HCT116 (cell line): ENCODE measurements at regions not wholly inside any gene's neighbourhood (a gene's known extent, or its start where the extent isn't known, plus 50 kb on each side); places are given as distances from the start of the nearest gene placed in this dataset.

Source experiments
- ATAC-seq: fragments of 200-7000 bp; cut with Tn5 transposase; 2 replicates; pipeline ENCODE4 v1.9.1; 2020; ENCODE audit warnings: mild to moderate bottlenecking, moderate library complexity
- BruUV-seq: library from RNA; stranded (reverse); fragments of 400-500 nt; replicated peaks from 2 replicates; lab custom pipeline; 2021; lab: Mats Ljungman, UMichigan
- CTCF ChIA-PET: fragments of 300-600 bp; sonication (Branson Sonifier 250); formaldehyde crosslinking; loops from one replicate; lab custom pipeline; 2021; ENCODE audit warnings: antibody characterized with exemption; lab: Charles Lee
- POLR2A ChIA-PET: fragments of 300-600, 350-600 bp; sonication (Branson Sonifier 250); formaldehyde crosslinking; loops from one replicate; lab custom pipeline; 2021; ENCODE audit warnings: antibody characterized with exemption; lab: Charles Lee
- RAD21 ChIA-PET, 2 experiments: fragments of 300-600 bp; sonication (Branson Sonifier 250); formaldehyde crosslinking; loops; one replicate each; lab custom pipeline; 2023; ENCODE audit warnings: low total read pairs in 2 of 2; ENCODE audit not compliant: uncharacterized antibody in 2 of 2, unreplicated experiment in 2 of 2, low non-redundant PET in 1 of 2; lab: Charles Lee
- DNase-seq: peaks from one replicate; pipeline ENCODE4 v3.0.0-alpha.2; 2010; ENCODE audit warnings: low read depth, low spot score
- H2AFZ ChIP-seq: fragments of 200-600 bp; shearing (Covaris generic), sonication (generic); 2 replicates; pipeline ENCODE4 v1.6.1; 2017; ENCODE audit warnings: low read depth, mixed run types, mixed read lengths, antibody characterized with exemption, low read length; ENCODE audit not compliant: poor library complexity, severe bottlenecking
- H3K27ac ChIP-seq: 2 replicates; pipeline ENCODE4 v1.5.1; 2012; ENCODE audit warnings: low read depth, low read length
- H3K27me3 ChIP-seq: fragments of 200-600 bp; sonication (generic); 2 replicates; pipeline ENCODE4 v1.6.1; 2016; ENCODE audit warnings: mixed run types, low read length, mixed read lengths; ENCODE audit not compliant: insufficient read depth
- H3K36me3 ChIP-seq, 2 experiments: fragments of 200-500 bp in 1 of 2; fragments of 200-600 bp in 1 of 2; sonication (Bioruptor generic) in 1 of 2; sonication (generic) in 1 of 2; 2 replicates each; pipeline versions ENCODE4 v1.5.1 to v1.6.1; 2014 to 2016; ENCODE audit warnings: low read length in 2 of 2, inconsistent platforms in 1 of 2, mixed read lengths in 1 of 2, mixed run types in 1 of 2; ENCODE audit not compliant: insufficient read depth in 2 of 2, control insufficient read depth in 1 of 2
- H3K4me1 ChIP-seq, 2 experiments: fragments of 200-600 bp in 1 of 2; sonication (generic) in 1 of 2; 2 replicates each; pipeline versions ENCODE4 v1.5.1 to v1.6.1; 2012 to 2017; ENCODE audit warnings: low read length in 2 of 2, inconsistent platforms in 1 of 2, mild to moderate bottlenecking in 1 of 2, mixed read lengths in 1 of 2, mixed run types in 1 of 2, moderate library complexity in 1 of 2; ENCODE audit not compliant: insufficient read depth in 2 of 2, control insufficient read depth in 1 of 2
- H3K4me2 ChIP-seq: fragments of 200-600 bp; sonication (generic); 2 replicates; pipeline ENCODE4 v1.6.1; 2017; ENCODE audit warnings: mixed run types, low read length, mixed read lengths
- H3K4me3 ChIP-seq, 2 experiments: fragments of 200-600 bp in 1 of 2; sonication (generic) in 1 of 2; replicated peaks in 1 of 2; 2 replicates each; pipeline ENCODE4 v1.5.1; 2011 to 2016; ENCODE audit warnings: low read length in 2 of 2, control low read depth in 1 of 2, low read depth in 1 of 2, mild to moderate bottlenecking in 1 of 2, mixed read lengths in 1 of 2, mixed run types in 1 of 2
- H3K79me2 ChIP-seq: fragments of 200-600 bp; sonication (generic); 2 replicates; pipeline ENCODE4 v1.6.1; 2017; ENCODE audit warnings: mild to moderate bottlenecking, mixed run types, low read length, moderate library complexity, mixed read lengths; ENCODE audit not compliant: insufficient read depth
- H3K9ac ChIP-seq: fragments of 200-600 bp; sonication (generic); 2 replicates; pipeline ENCODE4 v1.6.1; 2016; ENCODE audit warnings: low read length, mixed read lengths
- H3K9me2 ChIP-seq: fragments of 200-600 bp; sonication (generic), shearing (Covaris generic); 2 replicates; pipeline ENCODE4 v1.6.1; 2017; ENCODE audit warnings: mixed run types, mild to moderate bottlenecking, moderate library complexity; ENCODE audit not compliant: insufficient read depth
- H3K9me3 ChIP-seq, 2 experiments: fragments of 200-500 bp in 1 of 2; fragments of 200-600 bp in 1 of 2; sonication (Bioruptor generic) in 1 of 2; sonication (generic) in 1 of 2; 2 replicates each; pipeline ENCODE4 v1.6.1; 2014 to 2017; ENCODE audit warnings: low read length in 2 of 2, mixed read lengths in 2 of 2, inconsistent platforms in 1 of 2, low read depth in 1 of 2, mild to moderate bottlenecking in 1 of 2, mixed run types in 1 of 2, moderate library complexity in 1 of 2; ENCODE audit not compliant: control insufficient read depth in 1 of 2, insufficient read depth in 1 of 2
- H4K20me1 ChIP-seq: fragments of 200-600 bp; sonication (generic), shearing (Covaris generic); 2 replicates; pipeline ENCODE4 v1.6.1; 2017; ENCODE audit warnings: mixed run types, mild to moderate bottlenecking, moderate library complexity; ENCODE audit not compliant: insufficient read depth
- ATF3 ChIP-seq: IDR thresholded peaks from 2 replicates; pipeline ENCODE4 v1.6.1; 2012
- CBX3 ChIP-seq: IDR thresholded peaks from 2 replicates; pipeline ENCODE4 v1.6.1; 2012; ENCODE audit warnings: low read depth
- CEBPB ChIP-seq: IDR thresholded peaks from 2 replicates; pipeline ENCODE4 v1.6.1; 2012; ENCODE audit warnings: low read depth
- CTCF ChIP-seq, 3 experiments: fragments of 200-600 bp in 1 of 3; sonication (generic) in 1 of 3; IDR thresholded peaks in 2 of 3; conservative IDR thresholded peaks in 1 of 3; 2 replicates each; pipeline ENCODE4 v1.5.1; 2012 to 2017; ENCODE audit warnings: low read depth in 2 of 3, low read length in 2 of 3, antibody characterized with exemption in 1 of 3, borderline replicate concordance in 1 of 3, control low read depth in 1 of 3, mild to moderate bottlenecking in 1 of 3, mixed read lengths in 1 of 3, mixed run types in 1 of 3, moderate library complexity in 1 of 3; ENCODE audit not compliant: insufficient read depth in 1 of 3
- ELF1 ChIP-seq: IDR thresholded peaks from 2 replicates; pipeline ENCODE4 v1.6.1; 2012; ENCODE audit warnings: low read depth, borderline replicate concordance
- EZH2 ChIP-seq: fragments of 200-600 bp; sonication (generic); IDR thresholded peaks from 2 replicates; pipeline ENCODE4 v1.6.1; 2017; ENCODE audit warnings: antibody characterized with exemption, mixed run types
- EZH2phosphoT487 ChIP-seq: fragments of 200-600 bp; IDR thresholded peaks from 2 replicates; pipeline ENCODE4 v1.6.1; 2018; ENCODE audit warnings: antibody characterized with exemption, borderline replicate concordance
- FOSL1 ChIP-seq: IDR thresholded peaks from 2 replicates; pipeline ENCODE4 v1.6.1; 2012; ENCODE audit warnings: low read depth
- JUND ChIP-seq: IDR thresholded peaks from 2 replicates; pipeline ENCODE4 v1.6.1; 2012
- POLR2AphosphoS5 ChIP-seq: IDR thresholded peaks from 2 replicates; pipeline ENCODE4 v1.6.1; 2011; ENCODE audit warnings: mild to moderate bottlenecking, low read depth, low read length, moderate library complexity
- RAD21 ChIP-seq: IDR thresholded peaks from 2 replicates; pipeline ENCODE4 v1.6.1; 2012; ENCODE audit warnings: low read depth, mild to moderate bottlenecking
- SIN3A ChIP-seq: IDR thresholded peaks from 2 replicates; pipeline ENCODE4 v1.6.1; 2012; ENCODE audit warnings: low read depth
- SRF ChIP-seq: IDR thresholded peaks from 2 replicates; pipeline ENCODE4 v1.6.1; 2012; ENCODE audit warnings: low read depth
- TCF7L2 ChIP-seq: IDR thresholded peaks from 2 replicates; pipeline ENCODE4 v1.7.0; 2011; ENCODE audit warnings: borderline replicate concordance, inconsistent platforms; ENCODE audit not compliant: insufficient read depth, insufficient read length; ENCODE audit errors: extremely low read depth
- YY1 ChIP-seq: IDR thresholded peaks from 2 replicates; pipeline ENCODE4 v1.6.1; 2011; ENCODE audit warnings: low read length, low read depth, moderate library complexity, mild to moderate bottlenecking; ENCODE audit not compliant: insufficient replicate concordance; ENCODE audit errors: extremely low read depth
- ZNF274 ChIP-seq: fragments of 200-500 bp; sonication (Bioruptor generic); IDR thresholded peaks from 2 replicates; pipeline ENCODE4 v1.6.1; 2014; ENCODE audit warnings: mild to moderate bottlenecking, low read depth, low read length, inconsistent platforms
- intact Hi-C: fragments of 100-400 bp; cut with micrococcal nuclease; formaldehyde crosslinking; loops from 2 replicates; pipeline ENCODE4 v1.10.0; 2022
- TF ChIP-seq, protein P1 (sequence below): IDR thresholded peaks from 2 replicates; pipeline ENCODE4 v1.6.1; 2011; ENCODE audit warnings: mild to moderate bottlenecking, low read length, moderate library complexity; ENCODE audit not compliant: insufficient replicate concordance; ENCODE audit errors: extremely low read depth

DNA sequence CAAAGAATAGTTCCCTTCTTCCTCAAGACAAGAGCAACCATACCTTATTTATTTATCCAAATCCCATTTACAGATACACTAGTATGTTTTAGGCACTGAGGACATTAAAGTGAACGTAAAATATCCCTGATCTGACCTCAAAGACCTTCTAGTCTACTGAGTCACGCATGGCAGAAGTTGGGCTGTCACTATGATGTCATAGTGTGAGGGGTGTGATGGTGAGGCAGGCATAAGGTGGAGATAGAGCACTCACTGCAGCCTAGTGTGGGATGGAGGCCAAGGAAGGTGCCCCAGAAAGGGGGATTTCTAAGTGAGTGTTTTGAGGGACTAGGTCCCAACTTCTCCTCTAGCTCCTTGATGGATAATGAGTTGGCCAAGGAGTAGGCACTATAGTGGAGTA, 249.5 kb upstream of the SKOR2 start:
- intact Hi-C loops, result no loop called here

More for the DNA sequence above, 249.5 kb upstream of the SKOR2 start:
- Histone ChIP-seq H3K9ac (no peak overlapping the region), H3K9me3 (no peaks in the 10 kb centered on the region)
- RAD21 ChIA-PET, result no interaction called here
- no peak for DNase-seq
- no TSS peak for BruUV-seq
- no peak for TF ChIP-seq FOSL1
- no peak for TF ChIP-seq TCF7L2
- no peak for TF ChIP-seq YY1
- no peak for TF ChIP-seq JUND
- TF ChIP-seq ZNF274, result no peak
- no peak for TF ChIP-seq EZH2phosphoT487
- no peak for TF ChIP-seq CBX3
- no peak for TF ChIP-seq EZH2
- no peak for TF ChIP-seq ATF3
- no peak for TF ChIP-seq POLR2AphosphoS5
- TF ChIP-seq CEBPB, result no peak
- TF ChIP-seq RAD21, result no peak
- TF ChIP-seq, protein P1, sequence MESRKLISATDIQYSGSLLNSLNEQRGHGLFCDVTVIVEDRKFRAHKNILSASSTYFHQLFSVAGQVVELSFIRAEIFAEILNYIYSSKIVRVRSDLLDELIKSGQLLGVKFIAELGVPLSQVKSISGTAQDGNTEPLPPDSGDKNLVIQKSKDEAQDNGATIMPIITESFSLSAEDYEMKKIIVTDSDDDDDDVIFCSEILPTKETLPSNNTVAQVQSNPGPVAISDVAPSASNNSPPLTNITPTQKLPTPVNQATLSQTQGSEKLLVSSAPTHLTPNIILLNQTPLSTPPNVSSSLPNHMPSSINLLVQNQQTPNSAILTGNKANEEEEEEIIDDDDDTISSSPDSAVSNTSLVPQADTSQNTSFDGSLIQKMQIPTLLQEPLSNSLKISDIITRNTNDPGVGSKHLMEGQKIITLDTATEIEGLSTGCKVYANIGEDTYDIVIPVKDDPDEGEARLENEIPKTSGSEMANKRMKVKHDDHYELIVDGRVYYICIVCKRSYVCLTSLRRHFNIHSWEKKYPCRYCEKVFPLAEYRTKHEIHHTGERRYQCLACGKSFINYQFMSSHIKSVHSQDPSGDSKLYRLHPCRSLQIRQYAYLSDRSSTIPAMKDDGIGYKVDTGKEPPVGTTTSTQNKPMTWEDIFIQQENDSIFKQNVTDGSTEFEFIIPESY, result no peak
- no peak for TF ChIP-seq CTCF (IDR thresholded peaks at IDR 0.05 in 2 of 3, conservative IDR thresholded peaks at IDR 0.05 in 1 of 3; ENCODE audit: borderline replicate concordance in 1 of 3, insufficient read depth in 1 of 3, low read depth in 2 of 3, low read length in 2 of 3)
- no peak for TF ChIP-seq SIN3A
- TF ChIP-seq ELF1, result no peak
- TF ChIP-seq SRF, result no peak
- TF ChIP-seq, all 23 proteins: peak for 0
- Histone ChIP-seq H3K36me3 (no peaks in the 10 kb centered on the region), H3K4me3 (no peak overlapping the region), H3K9me2 (no peaks in the 10 kb centered on the region), H3K27me3 (peaks cover 34% of the 10 kb centered on the region), H4K20me1 (no peaks in the 10 kb centered on the region), H3K4me1 (no peaks in the 10 kb centered on the region), H3K79me2 (no peaks in the 10 kb centered on the region), H3K4me2 (no peak overlapping the region), H2AFZ (no peak overlapping the region), H3K27ac (no peak overlapping the region)
- no peak for ATAC-seq
- ChIA-PET POLR2A (no interaction called here), CTCF (no interaction called here)
